HG02884 (cell line): ENCODE measurements at regions not wholly inside any gene's neighbourhood (a gene's known extent, or its start where the extent isn't known, plus 50 kb on each side); places are given as distances from the start of the nearest gene placed in this dataset.

Source experiments
- ATAC-seq: cut with Tn5 transposase; IDR thresholded peaks from one replicate; pipeline ENCODE4 v1.9.1; 2021; ENCODE audit warnings: mild to moderate bottlenecking, moderate library complexity; ENCODE audit not compliant: unreplicated experiment

DNA sequence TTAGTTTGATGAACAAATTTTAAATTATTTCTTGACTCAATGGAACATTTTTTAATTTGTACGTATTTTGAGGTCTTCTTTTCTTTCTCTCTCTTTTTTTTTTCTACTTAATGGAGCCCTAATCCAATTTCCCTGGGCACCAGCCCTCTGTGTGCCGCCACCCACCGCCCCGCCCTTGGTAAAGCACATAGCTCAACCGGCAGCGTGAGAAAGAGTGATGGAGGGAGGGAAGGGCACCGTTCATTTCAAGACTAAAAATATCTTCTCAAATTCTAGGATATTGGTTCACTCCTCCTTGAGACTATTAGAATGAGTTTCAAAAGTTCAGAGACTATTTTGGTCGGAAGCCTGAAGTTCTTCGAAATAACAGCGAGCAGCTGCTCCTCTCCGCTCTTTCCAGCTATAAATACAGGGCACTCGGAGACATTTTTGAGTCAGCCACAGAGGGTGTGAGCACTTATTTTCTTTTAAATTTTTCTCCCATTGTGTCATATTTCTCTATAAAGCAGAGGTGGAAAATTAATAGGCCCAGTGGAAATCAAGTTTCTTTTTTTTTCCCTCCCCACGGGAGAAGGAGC, 731.7 kb upstream of the ID2 start:
- ATAC-seq, result no peak

- no peak for ATAC-seq
These were observed 730.9 kb upstream of the ID2 start for GRCh38 chr2:7951001-7951400.

GRCh38 chr2:7951490-7951889, 730.4 kb upstream of the ID2 start:
- no peak for ATAC-seq

- ATAC-seq, result no peak
These were observed 729.7 kb upstream of the ID2 start for GRCh38 chr2:7952046-7952745.

DNA sequence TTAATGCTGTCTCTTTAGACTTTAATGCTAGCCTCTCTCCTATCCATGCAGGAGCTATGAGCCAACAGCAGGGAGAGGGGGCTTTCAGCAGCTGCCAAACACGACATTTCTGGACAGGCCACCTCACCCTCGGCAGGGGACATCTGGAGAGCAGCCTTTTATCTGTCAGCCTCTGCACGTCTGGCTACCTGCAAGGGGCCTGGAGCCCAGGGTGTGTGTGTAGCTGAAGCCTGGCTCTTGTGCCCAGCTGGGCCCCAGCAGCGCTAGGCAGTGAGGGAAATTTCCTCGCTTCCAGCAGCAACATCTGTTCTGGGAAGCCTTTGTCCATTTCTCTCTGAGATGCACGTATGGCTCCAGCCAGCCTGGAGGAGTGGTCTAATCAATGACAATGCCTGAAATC, 728.7 kb upstream of the ID2 start:
- no peak for ATAC-seq

DNA sequence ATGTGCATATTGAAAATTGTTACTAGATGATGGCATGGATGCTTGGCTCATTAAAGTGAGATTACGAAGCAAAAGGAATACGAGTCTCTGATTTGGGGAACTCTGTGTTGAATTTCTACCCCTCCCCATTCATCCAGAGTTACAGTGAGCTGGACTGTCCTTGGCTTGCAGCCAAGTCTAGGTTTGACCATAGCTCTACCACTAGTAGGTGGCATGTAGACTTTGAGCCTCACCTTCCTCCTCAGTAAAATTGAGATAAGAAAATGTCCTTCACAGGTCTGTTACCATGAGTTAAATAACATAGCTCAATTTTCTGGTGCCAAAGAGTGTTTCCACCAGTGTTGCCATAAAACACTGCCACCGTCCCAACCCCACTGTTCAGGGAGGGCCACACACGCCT, 727.6 kb upstream of the ID2 start:
- no peak for ATAC-seq

- no peak for ATAC-seq
These were observed 725.6 kb upstream of the ID2 start for GRCh38 chr2:7956126-7956689.

DNA sequence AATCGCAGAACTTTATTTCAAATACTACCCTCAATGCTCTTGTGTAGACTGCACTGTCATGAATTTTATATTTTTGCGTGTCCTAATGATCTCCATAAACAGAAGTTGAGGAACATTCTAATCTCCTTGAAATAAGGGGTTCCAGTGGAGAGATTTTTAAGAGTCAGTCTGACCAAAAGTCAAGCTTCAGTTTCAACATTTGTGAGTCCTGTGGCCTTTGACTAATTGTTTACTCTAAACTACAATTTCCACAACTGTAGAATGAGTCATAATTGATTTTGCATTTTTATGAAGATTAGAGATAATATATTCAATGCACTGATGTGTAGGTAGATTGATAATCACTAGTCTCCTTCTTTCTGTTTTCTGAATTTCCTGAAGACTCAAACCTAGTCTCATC, 720.3 kb upstream of the ID2 start:
- ATAC-seq, result no peak

DNA sequence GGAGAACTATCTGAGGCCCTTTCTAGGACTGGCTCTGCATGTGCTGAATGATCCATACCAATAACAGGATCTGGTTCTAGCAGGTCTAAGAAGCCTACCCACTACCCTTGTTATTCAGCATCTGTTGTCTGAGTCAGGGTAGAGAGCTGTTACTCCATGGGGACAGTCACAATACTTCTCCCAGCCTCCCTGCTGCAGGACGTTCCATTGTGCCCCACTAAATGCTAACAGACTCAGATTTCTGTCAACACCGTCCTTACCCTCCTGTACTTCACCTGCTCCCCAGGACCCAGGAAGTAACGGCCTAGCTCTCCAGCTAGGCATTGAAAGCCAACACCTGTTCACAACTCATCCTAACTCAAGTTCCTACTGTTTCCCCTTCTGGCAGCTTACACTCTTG, 719.7 kb upstream of the ID2 start:
- ATAC-seq, result no peak

DNA sequence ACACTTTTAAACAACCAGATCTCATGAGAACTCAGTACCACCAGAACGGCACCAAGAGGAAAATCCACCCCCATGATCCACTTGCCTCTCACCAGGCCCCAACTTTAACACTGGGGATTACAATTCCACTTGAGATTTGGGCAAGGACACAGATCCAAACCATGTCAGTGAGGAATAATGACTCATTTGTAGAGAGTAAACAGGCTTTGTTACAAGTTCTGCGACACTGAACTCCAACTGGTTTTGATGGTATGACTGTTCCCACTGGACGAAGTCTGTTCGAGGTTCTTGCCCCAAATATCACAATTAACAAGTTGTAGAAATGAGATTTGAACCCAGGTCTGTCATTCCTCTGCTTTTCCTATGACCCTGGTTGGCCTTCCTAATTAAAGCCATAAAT, 718.1 kb upstream of the ID2 start:
- ATAC-seq, result no peak

GRCh38 chr2:7966032-7966431, 715.8 kb upstream of the ID2 start:
- no peak for ATAC-seq

DNA sequence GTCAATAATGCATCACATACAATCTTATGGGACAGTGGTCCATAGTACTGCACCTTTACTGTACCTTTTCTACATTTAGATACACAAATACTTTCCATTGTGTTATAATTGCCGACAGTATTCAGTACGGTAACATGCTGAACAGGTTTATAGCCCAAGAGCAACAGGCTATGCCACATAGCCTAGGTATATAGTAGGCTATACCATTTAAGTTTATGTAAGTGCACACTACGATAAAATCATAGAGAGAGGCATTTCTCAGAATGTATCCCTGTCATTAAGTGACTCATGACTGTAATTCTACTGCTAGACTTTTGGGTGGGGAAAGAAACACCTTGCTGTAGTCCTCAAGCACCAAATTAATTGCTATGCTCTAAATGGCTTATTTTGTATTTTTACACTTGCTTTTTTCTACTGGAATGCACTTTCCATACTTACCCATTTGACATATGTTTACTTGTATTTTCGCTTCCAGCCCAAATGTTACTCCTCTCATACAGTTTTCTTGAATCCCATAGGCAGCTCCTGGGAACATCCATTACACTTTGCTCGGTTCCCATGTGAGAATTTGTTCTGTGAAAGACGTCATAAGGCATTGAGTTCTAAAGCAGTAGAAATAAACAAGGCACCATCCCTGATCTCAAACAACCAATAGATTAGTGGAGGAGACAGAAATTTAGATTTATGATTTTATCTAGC, 714.0 kb upstream of the ID2 start:
- ATAC-seq, result no peak

DNA sequence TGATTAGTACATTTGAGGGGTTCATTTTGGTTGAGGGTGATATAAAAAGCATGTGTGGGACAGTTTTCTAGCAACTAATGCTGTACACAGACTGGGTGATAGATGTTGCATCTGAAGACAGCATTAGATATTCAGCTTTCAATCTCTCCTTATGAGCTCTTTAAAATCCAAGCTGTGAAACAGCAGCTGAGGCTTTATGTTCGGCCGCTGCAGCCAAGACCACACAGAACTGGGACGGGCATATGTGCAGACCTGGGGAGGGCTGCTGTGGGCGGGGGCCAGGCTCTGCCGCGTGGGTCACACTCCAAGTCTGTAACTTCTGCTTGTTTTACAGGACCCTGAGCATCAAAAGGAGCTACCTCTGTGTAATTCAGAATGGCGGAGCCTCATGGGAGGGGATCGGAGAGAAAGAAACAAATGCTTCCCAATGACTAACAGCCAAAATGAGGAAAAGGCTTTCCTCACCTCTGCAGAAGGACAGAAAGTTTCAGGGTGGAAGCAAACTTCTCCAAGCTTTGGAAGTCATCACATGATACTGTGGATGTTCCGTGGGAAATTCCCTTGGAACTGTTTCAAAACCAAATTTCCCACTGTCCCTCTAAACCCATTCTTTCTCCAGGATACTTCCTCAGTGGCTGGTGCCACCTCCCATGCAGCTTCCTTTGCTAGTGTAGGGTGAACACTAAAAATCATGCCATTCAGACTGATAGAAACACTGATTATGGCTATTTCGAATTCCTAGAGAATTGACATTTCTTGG, 711.9 kb upstream of the ID2 start:
- no peak for ATAC-seq

DNA sequence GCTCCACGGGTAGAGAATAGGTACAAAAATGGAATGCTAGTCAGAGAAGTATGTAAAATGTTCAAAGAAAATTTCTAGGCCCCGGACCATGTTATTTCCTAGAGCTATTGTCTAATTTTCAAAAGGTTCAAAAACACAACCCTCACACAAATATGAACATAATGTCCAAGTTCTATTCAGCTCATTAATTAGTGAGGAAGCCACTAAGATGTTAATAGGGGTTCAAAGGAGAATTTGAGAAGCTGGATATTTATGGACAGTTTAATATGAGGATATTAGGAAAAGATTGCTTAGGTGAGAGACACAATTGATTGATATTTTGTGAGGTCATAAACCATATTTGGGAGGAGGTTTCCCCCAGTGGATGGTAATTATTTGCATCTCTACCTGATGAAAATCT, 710.6 kb upstream of the ID2 start:
- ATAC-seq, result no peak

DNA sequence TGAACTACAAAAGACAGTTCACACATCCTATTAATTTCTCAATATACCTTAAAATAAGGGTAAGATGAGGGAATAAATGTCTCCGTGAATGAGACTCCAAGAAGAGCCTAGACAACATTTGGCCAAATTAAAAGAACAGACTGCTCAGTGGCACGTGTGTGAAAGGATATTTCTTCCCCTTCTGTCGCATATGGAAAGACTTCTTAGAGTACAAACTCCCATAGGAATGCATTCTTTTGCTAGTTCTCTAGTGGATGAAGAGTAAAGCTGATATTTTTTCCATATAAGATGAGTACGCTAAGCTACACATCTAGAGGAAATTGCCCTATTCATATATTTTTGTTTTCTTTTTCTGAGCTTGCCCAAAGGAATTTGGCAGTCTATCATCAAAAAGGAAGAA, 710.0 kb upstream of the ID2 start:
- ATAC-seq, result no peak

DNA sequence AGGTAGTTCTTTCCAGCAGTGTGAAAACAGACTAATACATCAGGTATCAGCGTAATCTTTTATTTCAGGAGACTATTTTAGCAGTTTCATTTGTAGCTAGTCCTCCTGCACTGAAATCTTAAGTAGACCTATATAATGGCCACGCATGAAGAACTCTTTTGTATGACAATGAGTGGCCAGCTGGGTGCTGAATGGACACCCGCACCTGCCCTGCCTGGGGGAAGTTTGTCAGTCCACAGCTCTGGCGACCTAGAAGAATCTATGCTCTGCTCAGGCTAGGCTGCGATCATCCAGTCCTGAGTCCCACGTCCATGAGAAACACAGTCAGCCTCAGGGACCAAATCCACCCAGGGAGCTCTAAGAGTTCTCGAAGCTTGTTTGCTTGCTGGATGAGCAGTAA, 709.2 kb upstream of the ID2 start:
- no peak for ATAC-seq

GRCh38 chr2:7973801-7974480, 707.9 kb upstream of the ID2 start:
- no peak for ATAC-seq

DNA sequence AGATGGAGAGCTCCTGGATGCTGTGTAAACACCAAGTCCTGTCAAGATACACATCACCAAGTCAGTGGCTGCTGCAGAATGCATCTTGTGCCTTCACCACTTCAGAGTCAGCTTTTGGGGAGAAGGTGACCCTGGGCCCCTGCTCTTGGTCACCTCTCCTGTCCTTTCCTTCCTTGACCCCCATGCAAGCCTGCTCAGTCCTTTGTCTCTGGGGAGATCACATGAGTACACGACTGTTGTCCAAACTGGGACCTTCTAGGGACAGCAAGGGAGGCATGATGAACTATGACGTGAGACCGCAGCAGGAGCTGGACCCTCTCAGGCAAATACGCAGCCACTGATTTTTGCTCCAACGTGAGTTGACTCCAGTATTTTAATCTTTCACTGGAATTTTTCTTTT, 706.9 kb upstream of the ID2 start:
- ATAC-seq, result no peak

DNA sequence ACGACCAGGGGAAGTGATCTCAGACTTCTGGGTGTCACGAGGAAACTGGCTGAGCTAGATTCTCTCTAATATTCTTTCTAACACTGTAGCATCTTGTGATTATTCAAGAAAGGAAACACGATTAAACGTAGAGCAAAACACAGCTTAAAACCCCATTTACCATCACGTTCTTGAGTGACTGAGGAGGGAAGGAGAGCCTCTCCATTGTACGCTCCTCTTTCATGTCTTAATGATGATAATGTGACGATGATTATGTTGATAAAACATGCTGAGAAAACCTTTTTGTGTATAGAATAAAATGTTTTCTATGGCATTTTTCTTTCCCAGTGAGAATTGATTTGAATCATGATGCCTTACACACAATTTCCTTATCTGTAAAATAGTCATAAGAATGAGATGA, 705.6 kb upstream of the ID2 start:
- no peak for ATAC-seq

- no peak for ATAC-seq
These were observed 703.9 kb upstream of the ID2 start for GRCh38 chr2:7977981-7978380.

- ATAC-seq, result no peak
These were observed 699.8 kb upstream of the ID2 start for GRCh38 chr2:7982054-7982453.
